Stomach (tissue), 4 donors: ENCODE measurements at regions not wholly inside any gene's neighbourhood (a gene's known extent, or its start where the extent isn't known, plus 50 kb on each side); places are given as distances from the start of the nearest gene placed in this dataset.

Source experiments
- EP300 ChIP-seq: sonication (generic); formaldehyde crosslinking; IDR thresholded peaks from one replicate; pipeline ENCODE4 v1.6.1; 2017; ENCODE audit warnings: antibody characterized with exemption
- TF ChIP-seq, protein P1 (sequence below), 7 experiments: fragments of 450-650 bp in 4 of 7; fragments of 200-600 bp in 3 of 7; sonication (generic) in 3 of 7; IDR thresholded peaks; one replicate each; pipeline ENCODE4 v1.5.1; 2016 to 2019; ENCODE audit warnings: antibody characterized with exemption in 7 of 7, control low read depth in 2 of 7, mild to moderate bottlenecking in 1 of 7

DNA sequence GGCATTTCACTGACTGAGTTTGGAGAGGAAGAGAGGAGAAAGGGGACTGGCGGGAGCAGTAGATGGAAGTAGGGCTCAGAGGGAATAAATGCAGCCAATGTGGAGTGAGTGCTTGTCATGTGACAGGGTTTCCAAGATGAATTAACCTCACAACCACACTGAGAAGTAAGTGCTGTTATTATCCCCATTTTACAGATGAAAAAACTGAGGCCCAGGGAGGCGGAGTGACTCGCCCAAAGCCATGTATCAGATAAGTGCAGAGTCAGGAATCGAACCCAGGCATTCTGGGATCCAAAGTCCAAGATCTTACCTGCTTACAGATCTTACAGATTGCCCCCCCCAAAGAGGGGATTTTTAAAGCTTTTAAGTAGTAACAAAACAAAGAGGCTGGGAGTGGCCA, 207.2 kb downstream of the SHQ1 start:
- TF ChIP-seq, protein P1, sequence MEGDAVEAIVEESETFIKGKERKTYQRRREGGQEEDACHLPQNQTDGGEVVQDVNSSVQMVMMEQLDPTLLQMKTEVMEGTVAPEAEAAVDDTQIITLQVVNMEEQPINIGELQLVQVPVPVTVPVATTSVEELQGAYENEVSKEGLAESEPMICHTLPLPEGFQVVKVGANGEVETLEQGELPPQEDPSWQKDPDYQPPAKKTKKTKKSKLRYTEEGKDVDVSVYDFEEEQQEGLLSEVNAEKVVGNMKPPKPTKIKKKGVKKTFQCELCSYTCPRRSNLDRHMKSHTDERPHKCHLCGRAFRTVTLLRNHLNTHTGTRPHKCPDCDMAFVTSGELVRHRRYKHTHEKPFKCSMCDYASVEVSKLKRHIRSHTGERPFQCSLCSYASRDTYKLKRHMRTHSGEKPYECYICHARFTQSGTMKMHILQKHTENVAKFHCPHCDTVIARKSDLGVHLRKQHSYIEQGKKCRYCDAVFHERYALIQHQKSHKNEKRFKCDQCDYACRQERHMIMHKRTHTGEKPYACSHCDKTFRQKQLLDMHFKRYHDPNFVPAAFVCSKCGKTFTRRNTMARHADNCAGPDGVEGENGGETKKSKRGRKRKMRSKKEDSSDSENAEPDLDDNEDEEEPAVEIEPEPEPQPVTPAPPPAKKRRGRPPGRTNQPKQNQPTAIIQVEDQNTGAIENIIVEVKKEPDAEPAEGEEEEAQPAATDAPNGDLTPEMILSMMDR (IDR thresholded peaks at IDR 0.05): no peak
- TF ChIP-seq EP300: no peak
